ENCODE measurements at regions not wholly inside any gene's neighbourhood (a gene's known extent, or its start where the extent isn't known, plus 50 kb on each side); places are given as distances from the start of the nearest gene placed in this dataset.

DNA sequence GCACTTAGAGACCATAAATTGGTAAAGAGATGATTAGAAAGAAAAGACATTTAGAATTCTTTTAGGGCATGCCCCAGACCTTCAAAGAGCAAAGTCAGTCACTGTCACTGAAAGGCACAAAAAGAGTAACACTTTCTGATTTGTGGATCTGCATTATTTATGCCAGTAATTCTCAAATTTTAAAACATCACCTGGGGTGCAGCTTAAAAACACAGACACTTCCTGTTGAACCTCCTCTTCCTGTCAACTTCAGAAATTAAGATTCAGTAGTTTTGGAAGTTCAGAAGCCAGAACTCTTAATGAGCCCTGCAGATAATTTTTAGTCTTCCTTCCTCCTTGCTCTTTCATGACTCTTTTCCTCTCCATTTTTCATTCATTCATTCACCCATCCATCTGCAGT, 137.5 kb downstream of the NRN1 start:
- H3K56ac ChIP-seq (ENCODE audit: insufficient read length, low read depth, low read length), result no peak overlapping the region
- Mint-ChIP-seq H3K4me3 (no peak overlapping the region), H3K4me1 (no peaks in the 10 kb centered on the region), H3K36me3 (ENCODE audit: insufficient read depth in 1 of 3, low read depth in 3 of 3) (no peaks in the 10 kb centered on the region), H3K27ac (no peak overlapping the region), H3K27me3 (ENCODE audit: low read depth) (peaks cover 17% of the 10 kb centered on the region), H3K9me3 (peaks cover 8% of the 10 kb centered on the region in 2 experiments)
- H4K8ac ChIP-seq (replicated peaks; ENCODE audit: insufficient read length, low read depth, low read length), result no peak overlapping the region
- DNase-seq, result no peak
- no peak overlapping the region for H2BK15ac ChIP-seq (ENCODE audit: low read depth, low read length)
- no peaks in the 10 kb centered on the region for H3K9me3 ChIP-seq (ENCODE audit: control insufficient read depth, low read depth, low read length)
- no peak overlapping the region for H3T11ph ChIP-seq (ENCODE audit: low read length)
- H2AFZ ChIP-seq (ENCODE audit: low read length), result no peak overlapping the region
- no peak overlapping the region for H4K91ac ChIP-seq (ENCODE audit: insufficient read length, low read depth, low read length)
- no peaks in the 10 kb centered on the region; the same call in 1 of the 2 replicates for H3K27me3 ChIP-seq (ENCODE audit: insufficient read depth, low read length)
- H4K5ac ChIP-seq (ENCODE audit: insufficient read length, low read depth, low read length), result no peak overlapping the region
- TF ChIP-seq CTCF (conservative IDR thresholded peaks at IDR 0.05), result no peak
- no peaks in the 10 kb centered on the region for H3K79me1 ChIP-seq (ENCODE audit: insufficient read depth, low read depth, low read length, poor library complexity, severe bottlenecking)
- no peaks in the 10 kb centered on the region for H3K23me2 ChIP-seq (ENCODE audit: insufficient read length, low read depth, low read length, poor library complexity, severe bottlenecking)
- no peak overlapping the region for H3K18ac ChIP-seq (ENCODE audit: insufficient read length, low read depth, low read length)
- H2BK120ac ChIP-seq (ENCODE audit: low read depth, low read length, poor library complexity, severe bottlenecking), result no peak overlapping the region
- no peaks in the 10 kb centered on the region for H3K79me2 ChIP-seq (ENCODE audit: insufficient read depth, low read length)
- H3K27ac ChIP-seq (ENCODE audit: insufficient read length, low read depth, low read length), result no peak overlapping the region
- H2BK12ac ChIP-seq (ENCODE audit: insufficient read length, low read depth, low read length), result no peak overlapping the region
- no peaks in the 10 kb centered on the region for H4K20me1 ChIP-seq (ENCODE audit: control insufficient read depth, insufficient read depth, insufficient read length)
- H3K9ac ChIP-seq (ENCODE audit: extremely low read depth, insufficient read length, low read length), result no peak overlapping the region
- H2BK5ac ChIP-seq (ENCODE audit: insufficient read length, low read length), result no peak overlapping the region
- H3K14ac ChIP-seq (ENCODE audit: insufficient read depth, low read length), result no peak overlapping the region
- no peak overlapping the region for H3K4me2 ChIP-seq (ENCODE audit: insufficient read depth, insufficient read length, low read length)
- no peak overlapping the region for H2AK5ac ChIP-seq (ENCODE audit: insufficient read length, low read length)
- no peak overlapping the region for H3K23ac ChIP-seq (ENCODE audit: insufficient read length, low read depth, low read length)
- no peak overlapping the region for H3K4ac ChIP-seq (ENCODE audit: low read depth, low read length)
- no peaks in the 10 kb centered on the region for H3K4me1 ChIP-seq (ENCODE audit: insufficient read depth, low read length)
- no peak overlapping the region for H2BK20ac ChIP-seq (ENCODE audit: low read depth, low read length, poor library complexity, severe bottlenecking)
